ENCODE measurements at regions not wholly inside any gene's neighbourhood (a gene's known extent, or its start where the extent isn't known, plus 50 kb on each side); places are given as distances from the start of the nearest gene placed in this dataset.

DNA sequence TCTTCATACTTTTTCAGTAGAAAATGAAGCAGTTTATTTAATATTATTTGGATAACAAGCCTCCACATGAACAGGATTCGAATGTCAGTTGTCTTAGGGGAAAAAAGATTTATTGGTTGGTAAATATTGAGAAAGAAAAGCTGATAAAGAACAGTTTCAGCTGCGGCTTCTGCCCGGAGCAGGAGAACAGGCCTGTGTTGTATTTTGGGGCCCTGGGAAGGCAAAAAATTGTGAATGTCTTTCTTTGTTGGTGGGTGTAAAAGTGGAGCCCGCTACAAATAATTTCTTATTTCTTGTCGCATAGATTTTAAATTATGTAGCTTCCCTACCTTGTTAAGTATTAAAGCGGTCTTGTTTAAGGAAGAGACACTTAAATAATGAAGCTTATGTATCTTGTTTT lies 90.5 kb upstream of the PAX1 start:
- Mint-ChIP-seq H3K4me3 (no peak overlapping the region), H3K4me1 (ENCODE audit: low read depth) (peaks cover 3% of the 10 kb centered on the region), H3K27me3 (ENCODE audit: low read depth) (no peaks in the 10 kb centered on the region), H3K36me3 (ENCODE audit: low read depth) (no peaks in the 10 kb centered on the region), H3K9me3 (ENCODE audit: insufficient read depth) (no peaks in the 10 kb centered on the region), H3K27ac (no peak overlapping the region)
- ChIA-PET CTCF (interaction anchor here (0.6 to 1.8 kb wide), 16 partner anchors 8 to 955 kb away, joined by 3 to 11 read pairs (median 4); no protein-coding TSS in a partner anchor), POLR2A (no interaction called here)
- DNase-seq: no peak
- ATAC-seq: no peak

GRCh38 chr20:21613512-21613911 lies 92.0 kb upstream of the PAX1 start:
- H3K27ac Mint-ChIP-seq: no peak overlapping the region
- ChIA-PET CTCF (no interaction called here), POLR2A (no interaction called here)
- H3K9me3 Mint-ChIP-seq (ENCODE audit: insufficient read depth): no peaks in the 10 kb centered on the region
- H3K4me1 Mint-ChIP-seq (ENCODE audit: low read depth): no peaks in the 10 kb centered on the region
- no peak overlapping the region for H3K4me3 Mint-ChIP-seq
- no peaks in the 10 kb centered on the region for H3K36me3 Mint-ChIP-seq (ENCODE audit: low read depth)
- ATAC-seq (no peak), DNase-seq (no peak)
- H3K27me3 Mint-ChIP-seq (ENCODE audit: low read depth): peaks cover 3% of the 10 kb centered on the region

GRCh38 chr20:21609981-21610380 lies 95.5 kb upstream of the PAX1 start:
- Mint-ChIP-seq H3K4me1 (ENCODE audit: low read depth) (no peaks in the 10 kb centered on the region), H3K27ac (no peak overlapping the region), H3K27me3 (ENCODE audit: low read depth) (peaks cover 3% of the 10 kb centered on the region), H3K4me3 (no peak overlapping the region), H3K36me3 (ENCODE audit: low read depth) (no peaks in the 10 kb centered on the region), H3K9me3 (ENCODE audit: insufficient read depth) (peaks cover 4% of the 10 kb centered on the region)
- CTCF ChIA-PET: no interaction called here
- no peak for ATAC-seq
- POLR2A ChIA-PET: no interaction called here
- no peak for DNase-seq

- DNase-seq (no peak), ATAC-seq (no peak)
- peaks cover 3% of the 10 kb centered on the region for H3K27me3 Mint-ChIP-seq (ENCODE audit: low read depth)
- no peak overlapping the region for H3K27ac Mint-ChIP-seq
- H3K4me3 Mint-ChIP-seq: no peak overlapping the region
- H3K9me3 Mint-ChIP-seq (ENCODE audit: insufficient read depth): peaks cover 4% of the 10 kb centered on the region
- ChIA-PET CTCF (no interaction called here), POLR2A (no interaction called here)
- H3K36me3 Mint-ChIP-seq (ENCODE audit: low read depth): no peaks in the 10 kb centered on the region
- H3K4me1 Mint-ChIP-seq (ENCODE audit: low read depth): no peaks in the 10 kb centered on the region
Measured at GRCh38 chr20:21609221-21609620, 95.4 kb upstream of the NKX2-2 start.

- H3K27me3 Mint-ChIP-seq (ENCODE audit: low read depth): peaks cover 3% of the 10 kb centered on the region
- H3K27ac Mint-ChIP-seq: no peak overlapping the region
- H3K9me3 Mint-ChIP-seq (ENCODE audit: insufficient read depth): peaks cover 4% of the 10 kb centered on the region
- ATAC-seq: no peak
- no peak overlapping the region for H3K4me3 Mint-ChIP-seq
- ChIA-PET CTCF (no interaction called here), POLR2A (no interaction called here)
- no peaks in the 10 kb centered on the region for H3K4me1 Mint-ChIP-seq (ENCODE audit: low read depth)
- no peaks in the 10 kb centered on the region for H3K36me3 Mint-ChIP-seq (ENCODE audit: low read depth)
- DNase-seq: no peak
Measured at GRCh38 chr20:21608777-21609176, 94.9 kb upstream of the NKX2-2 start.

- CTCF ChIA-PET: no interaction called here
- no peak for ATAC-seq
- POLR2A ChIA-PET: no interaction called here
- Mint-ChIP-seq H3K36me3 (ENCODE audit: low read depth) (no peaks in the 10 kb centered on the region), H3K27ac (no peak overlapping the region), H3K27me3 (ENCODE audit: low read depth) (peaks cover 3% of the 10 kb centered on the region), H3K4me1 (ENCODE audit: low read depth) (no peaks in the 10 kb centered on the region), H3K9me3 (ENCODE audit: insufficient read depth) (peaks cover 4% of the 10 kb centered on the region), H3K4me3 (no peak overlapping the region)
- DNase-seq: no peak
Measured at GRCh38 chr20:21607971-21608725, 94.3 kb upstream of the NKX2-2 start.

DNA sequence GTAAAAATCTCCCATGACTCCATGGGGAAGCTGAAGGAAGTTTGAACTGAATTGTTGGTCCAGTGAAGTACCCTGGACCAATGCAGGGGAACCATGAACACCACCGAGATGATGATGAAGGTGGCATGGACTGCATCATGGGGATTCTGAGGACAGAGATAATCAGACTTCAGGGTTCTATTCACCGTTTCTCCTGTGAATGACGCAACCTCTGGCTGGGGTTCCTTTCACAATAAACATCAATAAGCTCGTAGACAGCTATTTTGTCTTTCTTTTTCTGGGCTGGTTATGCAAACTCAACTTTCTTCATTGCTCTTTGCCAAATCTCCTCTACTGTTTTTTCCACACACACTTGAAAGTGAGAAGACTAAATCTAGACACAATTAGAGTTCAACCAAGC lies 87.9 kb upstream of the NKX2-2 start:
- ChIA-PET POLR2A (no interaction called here), CTCF (interaction anchor here (1.3 kb wide), 1 partner anchor 13 kb away, joined by 4 read pairs; no protein-coding TSS in a partner anchor)
- no peak overlapping the region for H3K4me3 Mint-ChIP-seq
- ATAC-seq (no peak), DNase-seq (no peak)
- no peaks in the 10 kb centered on the region for H3K36me3 Mint-ChIP-seq (ENCODE audit: low read depth)
- no peaks in the 10 kb centered on the region for H3K4me1 Mint-ChIP-seq (ENCODE audit: low read depth)
- no peak overlapping the region for H3K27ac Mint-ChIP-seq
- H3K9me3 Mint-ChIP-seq (ENCODE audit: insufficient read depth): peaks cover 4% of the 10 kb centered on the region
- H3K27me3 Mint-ChIP-seq (ENCODE audit: low read depth): no peaks in the 10 kb centered on the region

DNA sequence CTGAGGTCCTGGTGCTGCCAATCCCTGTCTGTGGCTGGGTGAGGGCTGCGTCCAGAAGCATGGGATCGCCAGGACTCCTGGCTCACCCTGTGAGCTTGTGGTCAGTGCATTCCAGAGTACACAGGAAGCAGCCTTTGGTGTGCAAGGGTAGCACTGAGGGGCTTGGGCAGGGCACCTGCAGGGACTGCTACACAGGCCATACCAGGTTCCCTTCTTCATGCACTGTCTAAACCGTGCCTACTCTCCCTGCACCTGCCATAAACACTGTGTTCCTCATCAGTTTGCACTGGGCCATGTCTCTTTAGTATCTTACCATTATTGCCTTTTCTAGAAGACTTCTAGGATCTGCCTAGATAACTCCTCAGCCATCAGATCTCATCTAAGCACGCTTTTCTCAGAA lies 72.8 kb upstream of the NKX2-2 start:
- H3K4me3 Mint-ChIP-seq: no peak overlapping the region
- CTCF ChIA-PET: no interaction called here
- H3K27ac Mint-ChIP-seq: no peak overlapping the region
- no peaks in the 10 kb centered on the region for H3K4me1 Mint-ChIP-seq (ENCODE audit: low read depth)
- POLR2A ChIA-PET: no interaction called here
- peaks cover 5% of the 10 kb centered on the region for H3K27me3 Mint-ChIP-seq (ENCODE audit: low read depth)
- no peak for DNase-seq
- H3K36me3 Mint-ChIP-seq (ENCODE audit: low read depth): no peaks in the 10 kb centered on the region
- ATAC-seq: no peak
- H3K9me3 Mint-ChIP-seq (ENCODE audit: insufficient read depth): no peaks in the 10 kb centered on the region

GRCh38 chr20:21583486-21584168 lies 69.8 kb upstream of the NKX2-2 start:
- Mint-ChIP-seq H3K4me1 (ENCODE audit: low read depth) (no peaks in the 10 kb centered on the region), H3K27ac (no peak overlapping the region), H3K4me3 (no peak overlapping the region), H3K36me3 (ENCODE audit: low read depth) (no peaks in the 10 kb centered on the region), H3K27me3 (ENCODE audit: low read depth) (peaks cover 11% of the 10 kb centered on the region), H3K9me3 (ENCODE audit: insufficient read depth) (no peaks in the 10 kb centered on the region)
- DNase-seq (no peak), ATAC-seq (no peak)
- ChIA-PET POLR2A (no interaction called here), CTCF (interaction anchor here (1.3 to 2.4 kb wide), 2 partner anchors 12 to 348 kb away, joined by 4 to 9 read pairs; no protein-coding TSS in a partner anchor)

DNA sequence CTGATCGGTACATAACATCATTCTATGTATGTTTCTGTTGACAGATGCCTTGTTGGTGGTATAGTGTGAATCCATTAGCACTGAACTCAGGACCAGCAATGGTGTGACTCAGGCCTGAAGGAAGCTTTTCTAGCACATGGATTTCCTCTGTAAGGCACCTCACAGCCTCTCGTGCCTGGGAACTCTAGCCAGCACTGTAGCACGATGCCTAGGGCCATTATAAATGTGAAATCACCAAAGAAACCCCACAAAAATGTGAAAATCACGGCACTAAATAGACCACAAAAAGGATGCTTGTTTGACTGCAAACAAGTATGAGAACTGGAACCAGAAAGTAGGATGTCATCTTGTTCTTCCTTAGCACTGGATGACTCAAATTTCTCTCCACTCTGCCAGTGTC lies 63.7 kb upstream of the NKX2-2 start:
- Mint-ChIP-seq H3K4me3 (no peak overlapping the region), H3K27ac (no peak overlapping the region), H3K36me3 (ENCODE audit: low read depth) (no peaks in the 10 kb centered on the region), H3K27me3 (ENCODE audit: low read depth) (peaks cover 8% of the 10 kb centered on the region), H3K9me3 (ENCODE audit: insufficient read depth) (no peaks in the 10 kb centered on the region), H3K4me1 (ENCODE audit: low read depth) (no peaks in the 10 kb centered on the region)
- ChIA-PET CTCF (interaction anchor here (1.4 kb wide), 1 partner anchor 48 kb away, joined by 4 read pairs; no protein-coding TSS in a partner anchor), POLR2A (no interaction called here)
- DNase-seq: no peak
- no peak for ATAC-seq

DNA sequence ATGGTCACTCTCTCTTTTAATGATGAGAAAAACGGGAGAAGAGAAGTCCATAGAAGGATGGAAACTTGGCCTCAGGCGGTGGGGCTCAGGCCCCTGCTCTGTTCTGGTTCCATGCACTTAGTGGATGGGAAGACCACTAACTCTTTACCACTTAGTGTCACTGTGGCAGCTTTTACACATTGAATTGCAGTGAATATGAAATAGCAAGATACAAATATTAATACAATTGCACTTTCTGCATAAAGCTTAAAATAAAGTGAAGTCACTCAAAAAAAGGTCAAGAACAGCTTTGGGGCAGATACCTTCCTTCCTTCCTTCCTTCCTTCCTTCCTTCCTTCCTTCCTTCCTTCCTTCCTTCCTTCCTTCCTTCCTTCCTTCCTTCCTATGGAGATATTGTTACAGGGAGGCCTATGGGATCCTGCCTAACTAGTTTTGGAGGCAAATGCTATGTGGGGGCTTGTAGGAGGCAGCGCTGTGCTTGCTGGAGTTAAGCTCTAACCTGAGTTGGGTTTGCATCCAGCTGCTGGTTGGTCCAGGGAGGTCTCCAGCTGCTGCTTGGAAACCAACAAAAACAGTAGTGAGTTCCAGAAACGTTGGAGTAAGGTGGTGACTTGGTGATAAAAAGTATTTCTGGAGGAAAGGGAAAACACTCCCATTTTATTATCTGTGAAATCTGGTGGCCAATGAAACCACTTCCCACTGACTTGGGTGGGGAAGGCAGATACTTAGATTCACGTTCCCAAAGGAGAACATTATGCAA lies 62.3 kb upstream of the NKX2-2 start:
- Mint-ChIP-seq H3K27ac (no peak overlapping the region), H3K36me3 (ENCODE audit: low read depth) (no peaks in the 10 kb centered on the region), H3K4me3 (no peak overlapping the region), H3K4me1 (ENCODE audit: low read depth) (peaks cover under 1% of the 10 kb centered on the region), H3K27me3 (ENCODE audit: low read depth) (peaks cover 8% of the 10 kb centered on the region), H3K9me3 (ENCODE audit: insufficient read depth) (no peaks in the 10 kb centered on the region)
- ChIA-PET CTCF (interaction anchor here (1.0 to 1.2 kb wide), 2 partner anchors 39 to 71 kb away, joined by 4 read pairs; no protein-coding TSS in a partner anchor), POLR2A (no interaction called here)
- no peak for DNase-seq
- no peak for ATAC-seq

GRCh38 chr20:21575167-21575566 lies 61.3 kb upstream of the NKX2-2 start:
- no peak overlapping the region for H3K27ac Mint-ChIP-seq
- no peaks in the 10 kb centered on the region for H3K36me3 Mint-ChIP-seq (ENCODE audit: low read depth)
- no peak for ATAC-seq
- DNase-seq: no peak
- CTCF ChIA-PET: interaction anchor here (1.0 to 1.2 kb wide), 2 partner anchors 40 to 70 kb away, joined by 4 read pairs; no protein-coding TSS in a partner anchor
- peaks cover 6% of the 10 kb centered on the region for H3K4me1 Mint-ChIP-seq (ENCODE audit: low read depth)
- peaks cover 3% of the 10 kb centered on the region for H3K27me3 Mint-ChIP-seq (ENCODE audit: low read depth)
- no peak overlapping the region for H3K4me3 Mint-ChIP-seq
- POLR2A ChIA-PET: no interaction called here
- no peaks in the 10 kb centered on the region for H3K9me3 Mint-ChIP-seq (ENCODE audit: insufficient read depth)
